LoVo (cell line): ENCODE measurements at regions not wholly inside any gene's neighbourhood (a gene's known extent, or its start where the extent isn't known, plus 50 kb on each side); places are given as distances from the start of the nearest gene placed in this dataset.
"Not testable (repeated sequence)": the region's sequence is repeated elsewhere in the genome, so short reads cannot be mapped to it uniquely, and the experiment has no call there.

Experiments
- DNase-seq: peaks from one replicate; pipeline ENCODE4 v3.0.0-alpha.2; 2016; ENCODE audit warnings: low spot score

DNA sequence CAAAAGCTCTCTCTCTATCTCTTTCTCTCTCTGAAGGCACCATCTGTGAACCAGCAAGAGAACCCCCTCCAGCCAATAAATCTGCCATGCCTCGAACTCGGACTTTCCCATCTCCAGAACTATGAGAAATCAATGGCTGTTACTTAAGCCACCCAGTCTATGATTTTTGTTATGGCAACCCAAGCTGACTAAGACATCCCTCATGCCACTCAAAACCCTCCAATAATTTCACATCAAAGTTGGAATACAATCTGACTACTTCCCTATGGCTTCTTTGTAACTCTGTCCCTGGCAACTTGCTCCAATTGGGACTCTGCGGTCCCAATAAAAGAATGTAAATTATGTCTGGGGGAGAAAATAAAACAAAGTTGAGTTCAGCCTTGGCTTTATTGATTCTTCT is 265.7 kb downstream of the SHOX start:
- DNase-seq: no peak

DNA sequence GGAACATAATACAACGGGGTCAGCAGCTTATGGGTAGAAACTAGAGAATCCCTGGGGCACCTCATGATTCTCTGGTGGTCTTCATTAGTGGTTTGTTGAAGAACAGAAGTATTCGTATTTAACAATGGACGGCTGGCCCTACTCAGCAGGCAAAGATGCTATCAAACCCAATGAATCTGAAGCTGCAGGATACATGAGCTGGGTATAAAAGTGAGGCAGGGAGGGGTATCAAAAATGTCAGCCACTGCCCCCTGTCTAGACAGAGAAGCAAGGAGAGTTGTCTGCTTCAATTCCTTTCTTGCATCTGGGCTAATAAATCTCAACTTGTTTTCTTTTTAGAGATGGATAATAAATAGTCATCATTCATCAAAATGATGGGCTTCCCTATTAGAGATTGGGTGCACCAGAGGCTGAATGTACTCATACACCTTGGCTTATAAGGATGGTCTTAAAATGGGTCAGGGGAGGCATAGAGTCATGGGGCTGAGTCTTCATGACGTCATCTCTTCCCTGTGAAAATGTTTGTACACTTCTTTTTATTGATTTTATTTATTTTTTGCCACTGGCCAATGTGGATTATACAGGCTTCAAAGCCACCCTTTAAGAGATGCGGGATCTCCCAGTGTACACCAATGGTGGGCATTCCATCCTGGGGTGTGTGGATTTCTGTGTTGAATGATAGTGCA is 259.5 kb downstream of the SHOX start:
- no peak for DNase-seq

DNA sequence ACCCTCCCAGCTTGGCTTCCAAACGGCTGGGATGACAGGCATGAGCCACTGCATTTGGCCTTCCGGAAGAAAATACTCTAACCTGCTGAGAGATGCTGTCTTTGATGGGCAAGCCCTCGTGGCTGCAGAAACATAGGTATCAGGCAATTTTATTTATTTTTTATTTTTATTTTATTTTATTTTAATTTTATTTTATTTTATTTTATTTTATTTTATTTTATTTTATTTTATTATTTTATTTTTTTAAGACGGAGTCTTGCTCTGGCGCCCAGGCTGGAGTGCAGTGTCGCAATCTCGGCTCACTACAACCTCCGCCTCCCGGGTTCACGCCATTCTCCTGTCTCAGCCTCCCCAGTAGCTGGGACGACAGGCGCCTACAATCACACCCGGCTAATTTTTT is 257.1 kb downstream of the SHOX start:
- DNase-seq: not testable (repeated sequence)

DNA sequence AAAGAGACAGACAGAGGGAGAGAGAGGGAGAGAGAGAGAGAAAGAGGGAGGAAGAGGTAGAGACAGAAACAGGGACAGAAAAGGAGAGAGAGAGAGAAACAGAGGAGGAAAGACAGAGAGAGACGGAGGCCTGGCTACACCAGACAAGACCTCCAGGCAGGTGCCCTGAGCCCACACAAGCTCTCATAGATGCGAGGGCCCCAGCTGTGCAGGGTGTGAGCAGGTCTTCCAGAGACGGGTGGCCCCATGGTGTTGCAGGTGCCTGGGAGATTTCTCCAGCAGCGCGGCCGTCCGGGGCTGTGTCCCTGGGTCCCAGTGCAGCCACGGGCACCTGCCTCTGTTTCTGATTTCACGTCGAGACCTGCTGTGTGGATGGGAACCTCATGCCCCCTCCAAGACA is 253.0 kb downstream of the SHOX start:
- DNase-seq: no peak

DNA sequence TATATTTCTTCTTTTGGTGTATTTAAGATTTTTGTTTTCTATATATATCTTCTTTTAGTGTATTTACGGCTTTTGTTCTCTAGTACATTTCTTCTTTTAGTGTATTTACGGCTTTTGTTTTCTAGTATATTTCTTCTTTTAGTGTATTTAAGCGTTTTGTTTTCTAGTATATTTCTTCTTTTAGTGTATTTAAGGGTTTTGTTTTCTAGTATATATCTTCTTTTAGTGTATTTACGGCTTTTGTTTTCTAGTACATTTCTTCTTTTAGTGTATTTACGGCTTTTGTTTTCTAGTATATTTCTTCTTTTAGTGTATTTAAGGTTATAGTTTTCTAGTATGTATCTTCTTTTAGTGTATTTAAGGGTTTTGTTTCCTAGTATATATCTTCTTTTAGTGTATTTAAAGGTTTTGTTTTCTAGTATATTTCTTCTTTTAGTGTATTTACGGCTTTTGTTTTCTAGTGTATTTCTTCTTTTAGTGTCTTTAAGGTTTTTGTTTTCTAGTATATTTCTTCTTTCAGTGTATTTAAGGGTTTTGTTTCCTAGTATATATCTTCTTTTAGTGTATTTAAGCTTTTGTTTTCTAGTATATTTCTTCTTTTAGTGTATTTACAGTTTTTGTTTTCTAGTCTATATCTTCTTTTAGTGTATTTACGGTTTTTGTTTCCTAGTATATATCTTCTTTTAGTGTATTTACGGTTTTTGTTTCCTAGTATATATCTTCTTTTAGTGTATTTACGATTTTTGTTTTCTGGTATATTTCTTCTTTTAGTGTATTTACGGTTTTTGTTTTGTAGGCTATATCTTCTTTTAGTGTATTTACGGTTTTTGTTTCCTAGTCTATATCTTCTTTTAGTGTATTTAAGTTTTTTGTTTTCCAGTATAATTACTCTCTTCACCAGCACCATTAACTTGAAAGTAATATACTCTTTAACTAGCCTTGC is 249.4 kb downstream of the SHOX start:
- not testable (repeated sequence) for DNase-seq

DNA sequence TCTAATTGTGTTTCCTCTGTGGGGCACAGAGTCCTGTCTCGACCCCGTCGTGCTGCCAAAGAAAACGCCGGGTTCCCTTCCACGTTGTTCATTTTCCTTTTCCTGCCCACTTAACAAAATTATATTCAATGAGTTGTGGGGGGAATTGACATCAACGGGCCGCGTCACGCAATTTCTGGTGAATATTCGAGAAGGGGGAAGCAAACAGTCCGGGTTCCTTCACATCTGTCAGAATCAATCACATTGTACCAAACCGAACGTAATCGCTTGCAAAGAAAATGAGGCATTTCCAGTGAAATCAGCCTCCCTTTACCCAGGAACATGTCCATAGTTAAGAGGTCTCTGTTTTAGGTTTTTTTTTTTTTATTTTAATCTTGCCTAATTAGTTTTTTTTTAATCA is 243.5 kb downstream of the SHOX start:
- DNase-seq: no peak

DNA sequence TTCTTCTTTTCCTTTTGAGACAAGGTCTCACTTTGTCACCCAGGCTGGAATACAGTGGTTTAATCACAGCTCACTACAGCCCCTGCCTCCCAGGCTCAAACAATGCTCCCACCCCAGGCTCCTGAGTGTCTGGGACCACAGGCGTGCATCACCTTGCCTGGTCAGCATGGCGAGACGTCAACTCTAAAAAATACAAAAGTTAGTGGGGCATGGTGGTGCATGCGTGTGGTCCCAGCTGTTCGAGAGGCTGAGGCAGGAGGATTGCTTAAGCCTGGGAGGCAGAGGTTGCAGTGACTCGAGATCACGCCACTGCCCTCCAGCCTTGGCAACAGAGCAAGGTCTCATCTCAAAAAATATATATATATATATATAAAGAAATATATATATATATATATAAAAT is 242.4 kb downstream of the SHOX start:
- DNase-seq: no peak

DNA sequence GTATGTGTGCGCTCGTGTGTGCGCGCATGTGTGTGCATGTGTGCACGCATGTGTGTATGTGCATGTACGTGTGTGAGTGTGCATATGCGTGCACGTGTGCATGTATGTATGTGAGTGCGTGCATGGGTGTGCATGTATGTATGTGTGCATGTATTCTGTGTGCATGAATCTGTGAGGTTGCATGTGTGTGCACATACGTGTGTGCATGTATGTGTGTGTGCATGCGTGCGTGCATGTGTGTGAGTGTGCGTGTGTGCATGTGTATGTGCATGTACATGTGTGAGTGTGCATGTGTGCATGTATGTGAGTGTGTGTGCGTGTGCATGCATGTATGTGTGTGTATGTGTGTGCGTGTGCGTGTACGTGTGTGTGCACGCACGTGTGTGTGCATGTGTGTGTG is 241.5 kb downstream of the SHOX start:
- DNase-seq: no peak

DNA sequence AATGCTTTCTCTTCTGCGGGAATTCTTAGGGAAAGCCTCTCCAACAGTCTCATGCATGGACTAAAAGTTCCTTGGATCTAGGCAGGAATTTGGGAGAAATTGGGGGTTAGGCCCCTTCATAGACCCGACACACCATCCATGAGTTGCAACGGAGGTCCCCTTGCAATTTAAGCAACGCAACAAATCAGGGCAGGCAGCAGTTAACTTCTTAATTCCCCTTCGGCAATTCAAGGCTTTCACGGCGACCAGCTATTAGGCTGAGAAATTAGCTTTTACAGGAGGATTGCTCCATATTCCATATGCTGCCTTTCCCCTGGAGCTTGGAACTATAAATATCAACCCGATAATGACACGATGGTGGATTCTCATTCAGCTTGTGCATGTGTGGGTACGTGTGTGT is 241.0 kb downstream of the SHOX start:
- DNase-seq: no peak

DNA sequence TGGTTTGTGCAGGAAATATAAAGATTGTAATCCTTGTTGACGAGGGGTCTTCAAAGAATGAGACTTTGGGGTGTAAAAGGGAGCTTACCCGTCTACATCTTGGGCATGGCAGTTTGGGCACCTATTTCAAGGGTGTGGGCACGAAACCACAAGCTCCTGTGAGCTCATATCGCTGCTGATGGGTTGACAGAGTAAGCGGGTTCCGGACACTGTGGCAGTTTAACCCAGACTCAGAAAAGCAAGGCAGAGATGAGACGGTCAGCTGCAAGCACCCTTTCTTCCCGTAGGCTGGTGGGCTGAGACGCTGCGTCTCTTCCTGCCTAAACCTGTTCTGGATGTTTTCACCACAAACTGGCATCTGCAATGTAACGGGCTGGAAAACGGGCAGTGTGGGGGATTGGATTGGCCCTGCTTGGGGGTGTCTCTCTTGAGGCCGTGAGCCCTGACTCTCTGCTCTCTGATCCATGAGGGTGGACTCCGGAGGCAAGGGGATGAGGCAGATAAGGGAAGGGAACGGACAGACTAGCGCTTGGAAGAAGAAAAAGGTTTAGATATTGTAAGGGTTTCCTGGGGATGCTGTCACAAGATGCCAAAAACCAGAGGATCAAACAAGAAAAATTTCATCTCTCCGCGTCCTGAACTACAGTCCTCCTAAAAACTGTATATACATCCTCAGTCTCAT is 237.5 kb downstream of the SHOX start:
- DNase-seq: no peak

DNA sequence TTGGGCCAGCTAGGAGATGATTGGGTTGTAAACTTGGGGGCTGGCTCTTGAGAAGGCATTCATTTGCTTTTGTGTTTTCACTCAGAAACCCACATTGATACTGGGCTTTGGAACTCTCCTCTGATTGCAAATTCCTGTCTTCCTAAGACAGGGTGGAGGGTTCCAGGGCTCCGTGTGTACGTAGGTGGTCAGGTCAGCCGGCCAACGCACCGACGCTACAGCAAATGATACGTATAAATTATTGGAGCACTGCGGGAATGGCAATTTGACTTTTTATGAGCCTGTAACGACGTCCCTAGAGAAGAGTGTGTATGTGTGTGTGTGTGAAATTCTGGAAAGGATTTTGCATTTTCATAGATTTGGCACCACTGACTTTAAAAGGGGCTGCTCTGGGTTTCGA is 236.9 kb downstream of the SHOX start:
- DNase-seq: no peak

DNA sequence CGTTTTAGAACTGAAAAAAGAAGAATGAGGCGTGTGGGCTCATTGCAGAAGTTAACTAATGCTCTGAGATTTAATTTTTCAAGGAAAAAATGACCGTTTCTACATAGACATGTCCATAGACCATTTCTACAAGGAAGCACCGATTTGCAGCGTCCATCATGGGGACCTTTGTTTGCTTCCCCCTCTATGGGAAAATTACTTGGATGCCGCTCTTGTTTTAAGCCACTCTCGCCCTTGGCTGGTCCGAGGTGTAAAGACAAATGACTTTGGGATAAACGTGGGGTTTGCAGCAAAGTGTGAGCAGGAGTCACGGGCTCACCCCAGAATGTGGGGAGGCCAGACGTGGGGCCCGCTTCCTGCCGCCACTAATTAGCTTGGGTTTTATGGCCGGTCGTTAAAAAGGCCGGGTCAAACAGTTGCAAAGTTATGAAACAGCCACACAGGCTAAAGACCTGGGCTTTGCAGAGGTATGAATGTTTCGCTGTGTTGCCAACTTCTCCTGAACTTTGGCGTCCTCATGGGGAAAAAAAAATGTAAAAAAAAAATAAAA is 235.9 kb downstream of the SHOX start:
- no peak for DNase-seq

DNA sequence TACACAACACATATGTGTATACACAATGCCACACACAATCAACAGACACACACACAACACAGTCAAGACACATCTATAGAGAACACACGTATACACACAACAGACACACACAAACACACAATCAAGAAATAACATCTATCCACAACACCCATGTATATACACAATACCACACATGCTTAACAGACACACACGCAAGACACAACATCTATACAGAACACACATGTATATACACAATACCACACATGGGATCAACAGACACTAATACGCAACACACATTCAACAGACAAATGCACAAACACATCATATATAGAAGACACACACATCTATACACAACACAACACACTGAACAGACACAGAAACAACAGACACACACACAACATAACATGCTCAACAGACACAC is 234.8 kb downstream of the SHOX start:
- DNase-seq: no peak

DNA sequence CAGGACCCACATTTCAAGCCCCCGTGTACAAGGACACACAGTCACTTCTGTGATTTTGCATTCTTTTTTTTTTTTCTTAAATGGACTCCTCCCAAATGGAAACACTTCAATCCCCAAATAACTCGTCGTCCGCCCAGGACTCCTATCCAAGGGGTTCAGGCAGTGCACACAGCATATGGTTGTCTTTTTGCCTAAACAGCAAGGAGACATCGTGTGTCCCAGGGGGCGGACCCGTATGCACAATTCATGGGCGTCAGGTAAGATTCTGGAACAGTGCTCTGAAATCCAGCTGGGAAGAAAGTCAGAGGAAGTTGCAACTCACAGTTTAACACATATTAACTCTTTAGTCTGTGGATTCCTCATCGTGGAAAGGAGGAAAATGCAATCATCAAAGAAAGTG is 231.3 kb downstream of the SHOX start:
- no peak for DNase-seq

DNA sequence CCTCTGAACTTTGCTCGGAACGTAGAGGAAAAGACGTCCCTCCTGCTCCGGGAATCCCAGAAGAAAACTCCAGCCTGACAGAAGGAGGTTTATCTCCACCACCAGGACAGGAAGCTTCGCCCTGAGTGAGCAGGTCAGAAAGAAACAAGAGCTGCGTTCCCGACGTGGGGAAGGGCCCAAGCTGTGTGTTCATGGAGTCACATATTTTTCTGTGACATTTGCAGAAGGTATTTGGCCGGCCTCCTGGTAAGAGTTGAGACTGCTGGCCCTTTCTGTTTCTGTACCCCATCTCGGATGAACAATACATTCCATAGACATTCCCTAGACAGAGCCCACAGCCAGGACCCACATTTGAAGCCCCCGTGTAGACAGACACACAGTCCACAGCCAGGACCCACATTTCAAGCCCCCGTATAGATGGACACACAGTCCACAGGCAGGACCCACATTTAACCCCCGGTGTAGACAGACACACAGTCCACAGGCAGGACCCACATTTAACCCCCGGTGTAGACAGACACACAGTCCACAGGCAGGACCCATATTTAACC is 230.8 kb downstream of the SHOX start:
- no peak for DNase-seq

DNA sequence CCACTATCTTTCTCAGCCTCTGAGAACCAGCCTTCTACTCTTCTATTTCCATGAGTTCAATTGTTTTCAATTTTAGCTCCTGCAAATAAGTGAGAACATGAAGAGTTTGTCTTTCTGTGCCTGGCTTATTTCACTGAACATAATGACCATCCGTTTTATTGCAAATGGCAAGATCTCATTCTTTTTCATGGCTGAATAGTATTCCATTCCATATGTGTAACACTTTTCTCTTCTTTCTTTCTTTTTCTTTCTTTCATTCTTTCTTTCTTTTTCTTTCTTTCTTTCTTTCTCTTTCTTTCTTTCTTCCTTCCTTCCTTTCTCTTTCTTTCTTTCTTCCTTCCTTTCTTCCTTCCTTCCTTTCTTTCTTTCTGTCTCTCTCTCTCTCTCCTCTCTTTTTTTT is 228.7 kb downstream of the SHOX start:
- DNase-seq: no peak

DNA sequence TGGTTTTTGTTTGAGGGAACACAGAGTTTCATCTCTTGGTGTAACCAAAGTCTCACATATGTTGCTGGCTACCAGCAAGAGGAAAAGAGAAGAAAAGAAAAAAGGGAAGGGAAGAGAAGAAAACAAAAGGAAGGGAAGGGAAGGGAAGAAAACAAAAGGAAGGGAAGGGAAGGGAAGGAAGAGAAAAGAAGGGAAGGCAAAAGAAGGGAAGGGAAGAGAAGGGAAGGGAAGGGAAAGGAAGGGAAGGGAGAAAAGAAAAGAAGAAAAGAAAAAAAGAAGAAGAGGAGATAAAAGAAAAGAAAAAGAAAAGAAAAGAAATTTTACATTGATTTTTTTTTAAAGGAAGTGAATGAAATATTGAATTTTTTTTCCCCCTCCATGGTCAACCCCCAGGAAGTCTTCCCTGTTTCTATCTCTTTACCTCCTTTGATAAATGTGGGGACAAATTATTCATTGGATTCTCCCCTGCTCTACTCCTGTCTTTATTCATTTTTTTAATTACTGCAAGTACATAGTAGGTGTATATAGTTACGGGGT is 228.0 kb downstream of the SHOX start:
- no peak for DNase-seq

DNA sequence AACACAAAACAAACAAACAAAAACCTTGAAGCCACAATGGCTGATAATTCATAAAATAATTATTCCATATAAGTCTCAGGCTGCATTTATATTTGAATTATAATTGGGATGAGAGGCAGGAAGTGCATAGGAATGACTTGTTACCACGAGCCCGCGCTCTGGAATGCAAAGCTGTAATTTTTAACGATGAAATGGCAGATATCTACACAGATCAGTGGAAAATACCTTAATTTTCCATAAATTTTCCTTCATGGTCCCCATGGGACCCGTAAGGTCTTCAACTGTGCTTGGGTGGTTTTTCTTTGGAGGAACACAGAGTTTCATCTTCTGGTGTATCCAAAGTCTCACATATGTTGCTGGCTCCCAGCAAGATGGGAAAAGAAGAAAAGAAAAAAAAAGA is 226.8 kb downstream of the SHOX start:
- DNase-seq: no peak

DNA sequence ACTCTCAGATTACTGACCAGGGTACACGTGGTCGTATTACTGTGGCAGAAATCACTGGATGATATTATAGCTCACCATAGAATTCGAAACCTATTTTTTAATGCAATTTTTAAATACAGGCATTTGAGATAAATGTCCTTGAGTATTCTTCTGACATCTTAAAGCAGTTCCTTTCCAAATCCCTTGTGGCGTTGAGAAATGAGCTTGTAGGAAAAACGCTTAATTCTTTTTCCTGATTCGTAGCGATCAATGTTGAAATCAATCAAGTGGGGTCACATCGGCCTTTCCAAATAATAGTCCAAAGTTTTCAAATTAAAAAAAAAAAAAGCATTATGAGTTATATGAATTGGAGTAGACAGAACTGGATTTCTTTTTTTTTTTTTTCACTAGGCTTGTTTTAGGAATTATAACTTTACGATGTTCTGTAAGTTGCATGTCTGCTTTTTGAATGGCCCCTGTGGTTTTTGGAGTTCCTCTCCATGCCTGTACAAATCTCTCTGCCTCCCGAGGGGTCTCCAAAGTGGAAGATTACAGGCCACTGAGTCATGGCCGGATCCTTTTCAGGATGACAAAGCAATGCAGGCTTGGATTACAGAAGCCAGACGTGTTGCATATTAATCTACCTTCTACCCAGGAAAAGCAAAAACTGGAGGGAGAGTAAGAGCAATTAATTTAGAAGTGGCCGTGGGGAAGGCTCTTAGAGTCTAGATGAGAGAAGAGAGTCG is 226.1 kb downstream of the SHOX start:
- no peak for DNase-seq

DNA sequence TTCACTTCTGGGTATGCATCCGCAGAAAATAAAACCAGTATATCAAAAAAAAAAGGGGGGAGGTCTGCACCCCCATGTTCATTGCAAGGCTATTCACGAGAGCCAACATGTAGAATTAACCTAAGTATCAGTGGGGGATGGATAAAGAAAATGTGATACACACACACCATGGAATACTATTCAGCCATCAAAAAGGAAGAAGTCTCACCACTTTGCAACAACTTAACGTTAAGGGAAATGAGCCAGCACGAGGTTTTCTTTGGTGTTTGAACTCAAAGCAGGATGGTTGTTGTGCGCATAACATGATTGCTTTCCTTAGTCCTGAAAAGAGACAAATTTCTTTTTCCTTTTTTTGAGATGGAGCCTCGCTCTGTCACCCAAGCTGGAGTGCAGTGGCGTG is 222.7 kb downstream of the SHOX start:
- no peak for DNase-seq

DNA sequence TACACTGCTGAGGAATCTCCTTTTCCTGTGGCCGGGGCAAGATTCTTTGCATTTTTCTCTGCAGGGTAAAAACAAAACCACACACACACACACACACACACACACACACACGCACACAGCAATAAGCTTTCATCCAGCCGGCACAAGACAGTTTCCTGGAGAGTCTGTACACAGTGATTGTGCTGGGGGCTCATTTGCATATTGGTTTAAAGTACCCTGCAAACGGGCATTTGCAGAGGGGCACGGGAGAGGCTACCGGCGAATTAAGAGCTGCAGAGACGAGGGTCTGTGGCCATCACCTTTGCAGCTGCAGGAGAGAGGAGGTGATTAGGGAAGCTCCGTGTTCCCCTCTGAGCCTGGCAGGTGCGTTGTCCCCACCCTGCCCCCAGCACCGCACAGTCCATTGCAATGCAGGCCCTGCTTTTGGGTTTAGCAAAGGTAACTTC is 219.9 kb downstream of the SHOX start:
- no peak for DNase-seq
